Activated naive CD8-positive, alpha-beta T cell treated with anti-CD3 and anti-CD28 coated beads, Interleukin-2, amount 50 U/mL, for 24 hours (primary cell): ENCODE measurements at regions not wholly inside any gene's neighbourhood (a gene's known extent, or its start where the extent isn't known, plus 50 kb on each side); places are given as distances from the start of the nearest gene placed in this dataset.
"Not testable (repeated sequence)": the region's sequence is repeated elsewhere in the genome, so short reads cannot be mapped to it uniquely, and the experiment has no call there.

ENCODE experiments used
- ATAC-seq: fragments of 150-1000 bp; cut with Tn5 transposase; one replicate; pipeline ENCODE4 v1.10.0; 2021
- DNase-seq: peaks from one replicate; pipeline ENCODE4 v3.0.0; 2021
- H3K27ac Mint-ChIP-seq: one replicate; pipeline ENCODE4 v1.8.0; 2021; ENCODE audit warnings: mild to moderate bottlenecking, mixed read lengths
- H3K27me3 Mint-ChIP-seq: one replicate; pipeline ENCODE4 v1.8.0; 2021; ENCODE audit warnings: mixed read lengths
- H3K36me3 Mint-ChIP-seq: one replicate; pipeline ENCODE4 v1.8.0; 2021; ENCODE audit warnings: low read depth, mixed read lengths
- H3K4me1 Mint-ChIP-seq: one replicate; pipeline ENCODE4 v1.8.0; 2021; ENCODE audit warnings: mixed read lengths
- H3K4me3 Mint-ChIP-seq: one replicate; pipeline ENCODE4 v1.8.0; 2021; ENCODE audit warnings: mild to moderate bottlenecking, moderate library complexity, mixed read lengths
- H3K9me3 Mint-ChIP-seq: one replicate; pipeline ENCODE4 v1.8.0; 2021; ENCODE audit warnings: mixed read lengths

- ATAC-seq, H3K36me3 Mint-ChIP-seq, H3K9me3 Mint-ChIP-seq, H3K4me3 Mint-ChIP-seq, DNase-seq, H3K27ac Mint-ChIP-seq: not testable (repeated sequence)
- H3K27me3 Mint-ChIP-seq = peaks cover 20% of the 10 kb centered on the region
- H3K4me1 Mint-ChIP-seq = peaks cover 12% of the 10 kb centered on the region
These were observed 153.5 kb upstream of the ZNF337 start for GRCh38 chr20:25850133-25850532.

GRCh38 chr20:25848222-25848621 lies 151.6 kb upstream of the ZNF337 start:
- no peak for DNase-seq
- Mint-ChIP-seq H3K4me1 (peaks cover 4% of the 10 kb centered on the region), H3K9me3 (no peaks in the 10 kb centered on the region), H3K27me3 (peaks cover 7% of the 10 kb centered on the region), H3K4me3 (no peak overlapping the region), H3K27ac (no peak overlapping the region), H3K36me3 (no peaks in the 10 kb centered on the region)
- ATAC-seq = no peak

- H3K9me3 Mint-ChIP-seq, ATAC-seq, DNase-seq, H3K27me3 Mint-ChIP-seq, H3K27ac Mint-ChIP-seq, H3K36me3 Mint-ChIP-seq, H3K4me1 Mint-ChIP-seq, H3K4me3 Mint-ChIP-seq: not testable (repeated sequence)
These were observed 148.0 kb upstream of the ZNF337 start for GRCh38 chr20:25844640-25845039.

- not testable (repeated sequence) for H3K36me3 Mint-ChIP-seq, H3K4me1 Mint-ChIP-seq, ATAC-seq, H3K9me3 Mint-ChIP-seq, H3K27me3 Mint-ChIP-seq, H3K27ac Mint-ChIP-seq, DNase-seq, H3K4me3 Mint-ChIP-seq
These were observed 116.9 kb upstream of the ZNF337 start for GRCh38 chr20:25813511-25813910.

- H3K4me3 Mint-ChIP-seq, DNase-seq, H3K9me3 Mint-ChIP-seq, H3K27me3 Mint-ChIP-seq, H3K36me3 Mint-ChIP-seq, ATAC-seq, H3K27ac Mint-ChIP-seq, H3K4me1 Mint-ChIP-seq: not testable (repeated sequence)
These were observed 101.7 kb upstream of the ZNF337 start for GRCh38 chr20:25798174-25798993.

- not testable (repeated sequence) for H3K9me3 Mint-ChIP-seq, H3K27me3 Mint-ChIP-seq, H3K4me3 Mint-ChIP-seq, ATAC-seq, H3K36me3 Mint-ChIP-seq, H3K4me1 Mint-ChIP-seq, H3K27ac Mint-ChIP-seq, DNase-seq
These were observed 100.4 kb upstream of the ZNF337 start for GRCh38 chr20:25797062-25797461.

- ATAC-seq, H3K27ac Mint-ChIP-seq, H3K27me3 Mint-ChIP-seq, H3K4me1 Mint-ChIP-seq, H3K9me3 Mint-ChIP-seq, H3K4me3 Mint-ChIP-seq, H3K36me3 Mint-ChIP-seq, DNase-seq: not testable (repeated sequence)
These were observed 80.6 kb upstream of the ZNF337 start for GRCh38 chr20:25777241-25777640.

- not testable (repeated sequence) for DNase-seq, H3K9me3 Mint-ChIP-seq, H3K4me1 Mint-ChIP-seq, H3K27me3 Mint-ChIP-seq, H3K4me3 Mint-ChIP-seq, ATAC-seq, H3K27ac Mint-ChIP-seq, H3K36me3 Mint-ChIP-seq
These were observed 78.1 kb upstream of the ZNF337 start for GRCh38 chr20:25774711-25775110.

- not testable (repeated sequence) for H3K27me3 Mint-ChIP-seq, H3K4me3 Mint-ChIP-seq, H3K9me3 Mint-ChIP-seq, H3K36me3 Mint-ChIP-seq, ATAC-seq, H3K27ac Mint-ChIP-seq, DNase-seq, H3K4me1 Mint-ChIP-seq
These were observed 77.5 kb upstream of the ZNF337 start for GRCh38 chr20:25774203-25774602.

GRCh38 chr20:25772437-25772836 lies 75.8 kb upstream of the ZNF337 start:
- H3K36me3 Mint-ChIP-seq, ATAC-seq, H3K27me3 Mint-ChIP-seq, H3K9me3 Mint-ChIP-seq, H3K27ac Mint-ChIP-seq, H3K4me1 Mint-ChIP-seq, DNase-seq, H3K4me3 Mint-ChIP-seq: not testable (repeated sequence)

GRCh38 chr20:25771818-25772217 lies 75.2 kb upstream of the ZNF337 start:
- not testable (repeated sequence) for H3K4me3 Mint-ChIP-seq, ATAC-seq, H3K4me1 Mint-ChIP-seq, H3K36me3 Mint-ChIP-seq, H3K9me3 Mint-ChIP-seq, H3K27me3 Mint-ChIP-seq, DNase-seq, H3K27ac Mint-ChIP-seq

GRCh38 chr20:25761596-25761995 lies 64.9 kb upstream of the ZNF337 start:
- Mint-ChIP-seq H3K9me3 (no peaks in the 10 kb centered on the region), H3K27me3 (no peaks in the 10 kb centered on the region), H3K36me3 (no peaks in the 10 kb centered on the region), H3K4me1 (no peaks in the 10 kb centered on the region), H3K4me3 (no peak overlapping the region), H3K27ac (no peak overlapping the region)
- ATAC-seq (no peak), DNase-seq (no peak)

GRCh38 chr20:25761046-25761445 lies 64.4 kb upstream of the ZNF337 start:
- DNase-seq, H3K4me1 Mint-ChIP-seq, H3K36me3 Mint-ChIP-seq, H3K27ac Mint-ChIP-seq, H3K27me3 Mint-ChIP-seq, ATAC-seq, H3K4me3 Mint-ChIP-seq, H3K9me3 Mint-ChIP-seq: not testable (repeated sequence)

GRCh38 chr20:25750765-25751696 lies 54.4 kb upstream of the ZNF337 start:
- ATAC-seq (peak; percentile 80), DNase-seq (peak; percentile 57)
- Mint-ChIP-seq H3K9me3 (no peaks in the 10 kb centered on the region), H3K27me3 (no peaks in the 10 kb centered on the region), H3K36me3 (no peaks in the 10 kb centered on the region), H3K27ac (peak overlapping the region; percentile 64), H3K4me1 (peaks cover 27% of the 10 kb centered on the region), H3K4me3 (peak overlapping the region; percentile 83)

- Mint-ChIP-seq H3K36me3 (no peaks in the 10 kb centered on the region), H3K4me3 (peak overlapping the region; percentile 83), H3K4me1 (peaks cover 27% of the 10 kb centered on the region), H3K27ac (peak overlapping the region; percentile 64), H3K9me3 (no peaks in the 10 kb centered on the region), H3K27me3 (no peaks in the 10 kb centered on the region)
- DNase-seq (no peak), ATAC-seq (no peak)
These were observed 53.6 kb upstream of the ZNF337 start for GRCh38 chr20:25750220-25750764.
